Upper lobe of left lung (tissue), 4 donors: ENCODE measurements at regions not wholly inside any gene's neighbourhood (a gene's known extent, or its start where the extent isn't known, plus 50 kb on each side); places are given as distances from the start of the nearest gene placed in this dataset.

Experiments used
- POLR2A ChIP-seq, 4 donors: fragments of 450-650 bp; IDR thresholded peaks; one replicate each; pipeline ENCODE4 v1.5.1; 2016 to 2017; ENCODE audit warnings: antibody characterized with exemption in 4 of 4, mild to moderate bottlenecking in 2 of 4
- POLR2AphosphoS5 ChIP-seq, 2 donors: sonication (generic); formaldehyde crosslinking; IDR thresholded peaks; one replicate each; pipeline ENCODE4 v1.5.1; 2017; ENCODE audit warnings: antibody characterized with exemption in 2 of 2
- TF ChIP-seq, protein P1 (sequence below), 6 experiments: fragments of 450-650 bp in 4 of 6; fragments of 200-600 bp in 2 of 6; sonication (generic) in 2 of 6; IDR thresholded peaks; one replicate each; pipeline ENCODE4 v1.5.1; 2016 to 2019; ENCODE audit warnings: antibody characterized with exemption in 6 of 6

DNA sequence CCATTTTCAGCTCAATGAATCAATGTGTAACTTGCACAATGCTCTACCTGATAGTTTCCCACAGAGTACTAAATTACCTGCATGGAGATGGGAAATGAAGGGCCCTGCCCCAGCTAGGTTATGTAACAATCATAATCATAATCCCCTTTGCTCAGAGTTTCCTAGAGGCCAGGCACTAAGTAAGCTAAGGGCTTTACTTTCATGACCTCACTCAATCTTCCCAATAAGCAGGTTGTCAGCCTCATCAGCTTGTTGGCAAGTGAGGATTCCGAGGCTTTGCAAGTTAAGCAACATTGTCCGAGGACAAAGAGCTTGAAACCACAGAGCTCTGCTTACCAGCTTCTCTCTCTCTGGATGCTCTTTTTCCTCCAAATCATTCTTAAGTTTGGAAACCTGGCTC is 64.1 kb upstream of the NTPCR start:
- TF ChIP-seq POLR2A (IDR thresholded peaks at IDR 0.05) (no peak), POLR2AphosphoS5 (IDR thresholded peaks at IDR 0.05) (no peak)
- TF ChIP-seq, protein P1, sequence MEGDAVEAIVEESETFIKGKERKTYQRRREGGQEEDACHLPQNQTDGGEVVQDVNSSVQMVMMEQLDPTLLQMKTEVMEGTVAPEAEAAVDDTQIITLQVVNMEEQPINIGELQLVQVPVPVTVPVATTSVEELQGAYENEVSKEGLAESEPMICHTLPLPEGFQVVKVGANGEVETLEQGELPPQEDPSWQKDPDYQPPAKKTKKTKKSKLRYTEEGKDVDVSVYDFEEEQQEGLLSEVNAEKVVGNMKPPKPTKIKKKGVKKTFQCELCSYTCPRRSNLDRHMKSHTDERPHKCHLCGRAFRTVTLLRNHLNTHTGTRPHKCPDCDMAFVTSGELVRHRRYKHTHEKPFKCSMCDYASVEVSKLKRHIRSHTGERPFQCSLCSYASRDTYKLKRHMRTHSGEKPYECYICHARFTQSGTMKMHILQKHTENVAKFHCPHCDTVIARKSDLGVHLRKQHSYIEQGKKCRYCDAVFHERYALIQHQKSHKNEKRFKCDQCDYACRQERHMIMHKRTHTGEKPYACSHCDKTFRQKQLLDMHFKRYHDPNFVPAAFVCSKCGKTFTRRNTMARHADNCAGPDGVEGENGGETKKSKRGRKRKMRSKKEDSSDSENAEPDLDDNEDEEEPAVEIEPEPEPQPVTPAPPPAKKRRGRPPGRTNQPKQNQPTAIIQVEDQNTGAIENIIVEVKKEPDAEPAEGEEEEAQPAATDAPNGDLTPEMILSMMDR (IDR thresholded peaks at IDR 0.05): no peak
